Tibial nerve (tissue), 4 donors: ENCODE measurements at regions not wholly inside any gene's neighbourhood (a gene's known extent, or its start where the extent isn't known, plus 50 kb on each side); places are given as distances from the start of the nearest gene placed in this dataset.

Experiments used
- DNase-seq, 2 donors: peaks; one replicate each; pipeline ENCODE4 v3.0.0-alpha.2; 2019; ENCODE audit warnings: low spot score in 2 of 2
- H3K27ac ChIP-seq, 4 donors: fragments of 200-600 bp; sonication (generic) in 3 of 4; one replicate each; pipeline ENCODE4 v1.5.1; 2017 to 2019; ENCODE audit warnings: mild to moderate bottlenecking in 1 of 4
- H3K27me3 ChIP-seq, 2 donors: fragments of 200-600 bp; sonication (generic) in 1 of 2; one replicate each; pipeline versions ENCODE4 v1.5.1 to v1.6.0; 2017 to 2019
- H3K36me3 ChIP-seq, 3 donors: fragments of 200-600 bp; sonication (generic); one replicate each; pipeline ENCODE4 v1.5.1; 2018 to 2019
- H3K4me1 ChIP-seq, 4 donors: fragments of 200-600 bp; sonication (generic) in 3 of 4; one replicate each; pipeline ENCODE4 v1.5.1; 2017 to 2019
- H3K4me3 ChIP-seq, 4 donors: fragments of 200-600 bp; sonication (generic) in 3 of 4; one replicate each; pipeline ENCODE4 v1.5.1; 2017 to 2019; ENCODE audit warnings: mild to moderate bottlenecking in 1 of 4, moderate library complexity in 1 of 4
- H3K9me3 ChIP-seq, 4 donors: fragments of 200-600 bp; sonication (generic) in 3 of 4; one replicate each; pipeline ENCODE4 v1.5.1; 2017 to 2019
- CTCF ChIP-seq, 5 experiments: fragments of 200-600 bp in 3 of 5; fragments of 450-650 bp in 2 of 5; sonication (generic) in 3 of 5; IDR thresholded peaks; one replicate each; pipeline ENCODE4 v1.5.1; 2016 to 2019; ENCODE audit warnings: antibody characterized with exemption in 5 of 5, mild to moderate bottlenecking in 3 of 5, moderate library complexity in 2 of 5
- EP300 ChIP-seq, 2 donors: sonication (generic); formaldehyde crosslinking; IDR thresholded peaks; one replicate each; pipeline ENCODE4 v1.6.1; 2017; ENCODE audit warnings: antibody characterized with exemption in 2 of 2, mild to moderate bottlenecking in 1 of 2
- POLR2A ChIP-seq, 2 donors: fragments of 450-650 bp; IDR thresholded peaks; one replicate each; pipeline ENCODE4 v1.6.1; 2017; ENCODE audit warnings: antibody characterized with exemption in 2 of 2, mild to moderate bottlenecking in 2 of 2, moderate library complexity in 2 of 2
- WGBS, 2 donors: methylation state at CpG; one replicate each; pipeline ENCODE4 v1.1.5; 2018; 5-methylcytosine and 5-hydroxymethylcytosine counted together

DNA sequence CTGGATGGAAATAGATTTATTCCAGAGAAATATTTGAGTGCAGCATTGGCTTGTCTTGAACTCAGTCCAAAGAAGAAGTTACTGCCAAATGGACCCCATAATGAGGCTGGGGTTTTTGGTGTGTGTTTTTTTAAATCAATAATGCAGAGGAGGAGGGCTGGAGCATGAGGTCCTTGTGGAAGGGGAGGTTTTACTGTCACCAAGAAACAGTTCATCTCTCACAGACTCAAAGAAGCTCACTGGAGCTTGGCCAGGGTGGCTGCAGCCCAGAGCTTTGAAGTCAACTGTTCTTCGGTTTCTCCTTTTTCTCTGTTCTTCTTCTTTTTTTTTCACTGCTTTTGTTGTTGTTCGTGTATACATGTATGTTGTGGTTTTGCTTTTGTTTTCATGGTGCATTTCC is 377.7 kb downstream of the FBXW7 start:
- Histone ChIP-seq H3K27ac (no peak overlapping the region), H3K4me3 (no peak overlapping the region), H3K36me3 (no peaks in the 10 kb centered on the region), H3K4me1 (peaks cover 0 to 15% (median 0%) of the 10 kb centered on the region in 4 donors), H3K27me3 (no peaks in the 10 kb centered on the region), H3K9me3 (no peaks in the 10 kb centered on the region)
- no peak for DNase-seq
- WGBS, 2 donors = 49 to 62% methylated on average over 2 of the region's 2 CpGs
- TF ChIP-seq EP300 (IDR thresholded peaks at IDR 0.05) (no peak), CTCF (IDR thresholded peaks at IDR 0.05) (no peak), POLR2A (IDR thresholded peaks at IDR 0.05) (no peak)

- no peaks in the 10 kb centered on the region for H3K9me3 ChIP-seq
- no peaks in the 10 kb centered on the region for H3K36me3 ChIP-seq
- no peak for DNase-seq
- H3K4me3 ChIP-seq = no peak overlapping the region
- TF ChIP-seq EP300 (IDR thresholded peaks at IDR 0.05) = no peak
- WGBS, 2 donors = 60 to 71% methylated on average over 5 of the region's 5 CpGs
- H3K27ac ChIP-seq = no peak overlapping the region
- no peaks in the 10 kb centered on the region for H3K27me3 ChIP-seq
- peaks cover 0 to 15% (median 0%) of the 10 kb centered on the region in 4 donors for H3K4me1 ChIP-seq
These were observed 378.3 kb downstream of the FBXW7 start for GRCh38 chr4:152157629-152158028.

DNA sequence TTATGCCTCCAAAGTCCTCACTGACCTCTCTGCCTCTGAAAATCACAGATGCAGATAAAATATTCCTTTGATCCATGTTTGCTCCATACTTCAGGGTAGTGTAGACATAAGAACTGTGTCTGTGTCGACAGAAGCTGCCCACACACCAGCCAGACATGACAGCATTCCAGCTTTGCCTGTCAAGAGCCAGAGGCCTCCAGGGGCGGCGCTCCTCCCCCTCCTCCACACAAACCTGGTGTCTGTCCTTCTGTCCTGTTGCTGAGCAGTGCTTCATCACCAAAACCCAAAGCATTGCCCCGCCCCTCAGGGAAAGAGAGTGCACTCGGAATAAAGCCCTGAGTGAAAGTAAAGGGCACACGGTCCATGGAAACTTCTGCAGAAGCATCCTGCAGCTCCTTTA is 379.4 kb downstream of the FBXW7 start:
- TF ChIP-seq EP300 (IDR thresholded peaks at IDR 0.05) = no peak
- no peak for TF ChIP-seq POLR2A (IDR thresholded peaks at IDR 0.05)
- no peak for TF ChIP-seq CTCF (IDR thresholded peaks at IDR 0.05)
- WGBS, 2 donors = 74 to 76% methylated on average over 6 of the region's 6 CpGs
- Histone ChIP-seq H3K4me1 (peaks cover 0 to 4% (median 0%) of the 10 kb centered on the region in 4 donors), H3K36me3 (no peaks in the 10 kb centered on the region), H3K4me3 (no peak overlapping the region), H3K27me3 (no peaks in the 10 kb centered on the region), H3K27ac (no peak overlapping the region), H3K9me3 (no peaks in the 10 kb centered on the region)
- DNase-seq = no peak

- Histone ChIP-seq H3K27ac (no peak overlapping the region), H3K36me3 (no peaks in the 10 kb centered on the region), H3K4me1 (no peaks in the 10 kb centered on the region), H3K9me3 (no peaks in the 10 kb centered on the region), H3K27me3 (no peaks in the 10 kb centered on the region), H3K4me3 (no peak overlapping the region)
- TF ChIP-seq EP300 (IDR thresholded peaks at IDR 0.05) (no peak), POLR2A (IDR thresholded peaks at IDR 0.05) (no peak), CTCF (IDR thresholded peaks at IDR 0.05) (no peak)
- WGBS, 2 donors = 81 to 93% methylated on average over 3 of the region's 3 CpGs
- DNase-seq = no peak
These were observed 380.8 kb downstream of the FBXW7 start for GRCh38 chr4:152155070-152155469.

GRCh38 chr4:152154433-152154832 is 381.5 kb downstream of the FBXW7 start:
- no peaks in the 10 kb centered on the region for H3K4me1 ChIP-seq
- H3K36me3 ChIP-seq = no peaks in the 10 kb centered on the region
- WGBS, 2 donors = 94 to 96% methylated on average over 2 of the region's 2 CpGs
- no peak for DNase-seq
- H3K9me3 ChIP-seq = no peaks in the 10 kb centered on the region
- H3K27ac ChIP-seq = no peak overlapping the region
- TF ChIP-seq EP300 (IDR thresholded peaks at IDR 0.05) (no peak), CTCF (IDR thresholded peaks at IDR 0.05) (no peak), POLR2A (IDR thresholded peaks at IDR 0.05) (no peak)
- H3K4me3 ChIP-seq = no peak overlapping the region
- H3K27me3 ChIP-seq = no peaks in the 10 kb centered on the region
